IPS-20b (cell line): ENCODE measurements at regions not wholly inside any gene's neighbourhood (a gene's known extent, or its start where the extent isn't known, plus 50 kb on each side); places are given as distances from the start of the nearest gene placed in this dataset.

Source experiments
- H3K27ac ChIP-seq: one replicate; pipeline ENCODE4 v1.5.1; 2013; ENCODE audit warnings: low read length
- H3K27me3 ChIP-seq: 2 replicates; pipeline ENCODE4 v1.6.1; 2013; ENCODE audit warnings: mild to moderate bottlenecking, low read length, inconsistent platforms; ENCODE audit not compliant: insufficient read depth
- H3K36me3 ChIP-seq: 2 replicates; pipeline ENCODE4 v1.6.1; 2013; ENCODE audit warnings: low read depth, mild to moderate bottlenecking, inconsistent platforms, low read length, moderate library complexity; ENCODE audit not compliant: insufficient read depth
- H3K4me1 ChIP-seq: 2 replicates; pipeline ENCODE4 v1.6.1; 2013; ENCODE audit warnings: mild to moderate bottlenecking, control low read depth, inconsistent platforms, low read length, moderate library complexity; ENCODE audit not compliant: insufficient read depth
- H3K4me3 ChIP-seq: 2 replicates; pipeline ENCODE4 v1.5.1; 2013; ENCODE audit warnings: mild to moderate bottlenecking, low read length, inconsistent platforms
- H3K9ac ChIP-seq: 2 replicates; pipeline ENCODE4 v1.6.1; 2013; ENCODE audit warnings: low read depth, mild to moderate bottlenecking, inconsistent platforms, low read length, moderate library complexity
- H3K9me3 ChIP-seq: 2 replicates; pipeline ENCODE4 v1.6.1; 2013; ENCODE audit warnings: mild to moderate bottlenecking, low read depth, low read length, inconsistent platforms; ENCODE audit not compliant: insufficient read depth

GRCh38 chr9:108180541-108180940 lies 675.2 kb downstream of the ACTL7B start:
- Histone ChIP-seq H3K4me1 (no peaks in the 10 kb centered on the region), H3K4me3 (no peak overlapping the region), H3K27me3 (no peaks in the 10 kb centered on the region), H3K36me3 (no peaks in the 10 kb centered on the region), H3K9ac (no peak overlapping the region), H3K9me3 (no peaks in the 10 kb centered on the region), H3K27ac (no peak overlapping the region)

- no peaks in the 10 kb centered on the region for H3K4me1 ChIP-seq
- H3K27ac ChIP-seq = no peak overlapping the region
- H3K9me3 ChIP-seq = no peaks in the 10 kb centered on the region
- no peaks in the 10 kb centered on the region for H3K27me3 ChIP-seq
- no peak overlapping the region for H3K9ac ChIP-seq
- no peaks in the 10 kb centered on the region for H3K36me3 ChIP-seq
- H3K4me3 ChIP-seq = no peak overlapping the region
Measured at GRCh38 chr9:108178318-108178717, 677.5 kb downstream of the ACTL7B start.

GRCh38 chr9:108168236-108168850 lies 678.8 kb upstream of the KLF4 start:
- Histone ChIP-seq H3K4me1 (peaks cover 5% of the 10 kb centered on the region; the same call in 1 of the 2 replicates), H3K9me3 (no peaks in the 10 kb centered on the region), H3K27me3 (no peaks in the 10 kb centered on the region), H3K36me3 (no peaks in the 10 kb centered on the region), H3K4me3 (no peak overlapping the region), H3K27ac (no peak overlapping the region), H3K9ac (no peak overlapping the region)

GRCh38 chr9:108167136-108167900 lies 677.7 kb upstream of the KLF4 start:
- no peaks in the 10 kb centered on the region for H3K36me3 ChIP-seq
- peaks cover 6% of the 10 kb centered on the region; the same call in 1 of the 2 replicates for H3K4me1 ChIP-seq
- no peak overlapping the region for H3K27ac ChIP-seq
- H3K9me3 ChIP-seq = no peaks in the 10 kb centered on the region
- H3K27me3 ChIP-seq = no peaks in the 10 kb centered on the region
- no peak overlapping the region for H3K9ac ChIP-seq
- H3K4me3 ChIP-seq = no peak overlapping the region

GRCh38 chr9:108166519-108166918 lies 677.0 kb upstream of the KLF4 start:
- Histone ChIP-seq H3K36me3 (no peaks in the 10 kb centered on the region), H3K9me3 (no peaks in the 10 kb centered on the region), H3K4me3 (no peak overlapping the region), H3K27ac (no peak overlapping the region), H3K9ac (no peak overlapping the region), H3K4me1 (peaks cover 6% of the 10 kb centered on the region; the same call in 1 of the 2 replicates), H3K27me3 (no peaks in the 10 kb centered on the region)

GRCh38 chr9:108163321-108164005 lies 673.9 kb upstream of the KLF4 start:
- Histone ChIP-seq H3K9me3 (no peaks in the 10 kb centered on the region), H3K4me3 (no peak overlapping the region), H3K9ac (no peak overlapping the region), H3K36me3 (no peaks in the 10 kb centered on the region), H3K27ac (no peak overlapping the region), H3K4me1 (peaks cover 6% of the 10 kb centered on the region; the same call in 1 of the 2 replicates), H3K27me3 (no peaks in the 10 kb centered on the region)

- H3K27ac ChIP-seq = no peak overlapping the region
- H3K9me3 ChIP-seq = no peaks in the 10 kb centered on the region
Measured at GRCh38 chr9:108162664-108163063, 673.1 kb upstream of the KLF4 start.

GRCh38 chr9:108161503-108161902 lies 671.9 kb upstream of the KLF4 start:
- no peaks in the 10 kb centered on the region for H3K27me3 ChIP-seq
- H3K36me3 ChIP-seq = no peaks in the 10 kb centered on the region
- H3K9me3 ChIP-seq = no peaks in the 10 kb centered on the region
- no peak overlapping the region for H3K27ac ChIP-seq
- no peak overlapping the region for H3K4me3 ChIP-seq
- H3K4me1 ChIP-seq = peaks cover 6% of the 10 kb centered on the region; the same call in 1 of the 2 replicates
- no peak overlapping the region for H3K9ac ChIP-seq

More at GRCh38 chr9:108162664-108163063, 673.1 kb upstream of the KLF4 start:
- no peaks in the 10 kb centered on the region for H3K36me3 ChIP-seq
- no peak overlapping the region for H3K4me3 ChIP-seq
- H3K9ac ChIP-seq = no peak overlapping the region
- H3K27me3 ChIP-seq = no peaks in the 10 kb centered on the region
- peaks cover 6% of the 10 kb centered on the region; the same call in 1 of the 2 replicates for H3K4me1 ChIP-seq

- Histone ChIP-seq H3K4me3 (no peak overlapping the region), H3K9ac (no peak overlapping the region)
Measured at GRCh38 chr9:108160706-108161355, 671.3 kb upstream of the KLF4 start.

GRCh38 chr9:108160039-108160438 lies 670.5 kb upstream of the KLF4 start:
- H3K4me3 ChIP-seq = no peak overlapping the region
- no peaks in the 10 kb centered on the region for H3K9me3 ChIP-seq
- no peak overlapping the region for H3K27ac ChIP-seq
- no peaks in the 10 kb centered on the region for H3K36me3 ChIP-seq
- H3K9ac ChIP-seq = no peak overlapping the region
- no peaks in the 10 kb centered on the region for H3K27me3 ChIP-seq
- H3K4me1 ChIP-seq = peaks cover 6% of the 10 kb centered on the region; the same call in 1 of the 2 replicates

More at GRCh38 chr9:108160706-108161355, 671.3 kb upstream of the KLF4 start:
- Histone ChIP-seq H3K27ac (no peak overlapping the region), H3K36me3 (no peaks in the 10 kb centered on the region), H3K4me1 (peaks cover 6% of the 10 kb centered on the region; the same call in 1 of the 2 replicates), H3K27me3 (no peaks in the 10 kb centered on the region), H3K9me3 (no peaks in the 10 kb centered on the region)

GRCh38 chr9:108158236-108158995 lies 668.8 kb upstream of the KLF4 start:
- no peaks in the 10 kb centered on the region for H3K9me3 ChIP-seq
- H3K36me3 ChIP-seq = no peaks in the 10 kb centered on the region
- H3K4me3 ChIP-seq = no peak overlapping the region
- H3K4me1 ChIP-seq = peaks cover 2% of the 10 kb centered on the region; the same call in 1 of the 2 replicates
- H3K27me3 ChIP-seq = no peaks in the 10 kb centered on the region
- H3K27ac ChIP-seq = no peak overlapping the region
- no peak overlapping the region for H3K9ac ChIP-seq
